Esophagus squamous epithelium (tissue), 5 donors: ENCODE measurements at regions not wholly inside any gene's neighbourhood (a gene's known extent, or its start where the extent isn't known, plus 50 kb on each side); places are given as distances from the start of the nearest gene placed in this dataset.

Source experiments
- DNase-seq: peaks from one replicate; lab custom pipeline; 2025; lab: John Stamatoyannopoulos, UW
- H3K27ac ChIP-seq, 4 donors: fragments of 200-600 bp; sonication (generic); one replicate each; pipeline ENCODE4 v1.5.1; 2016 to 2019; ENCODE audit warnings: mild to moderate bottlenecking in 1 of 4
- H3K27me3 ChIP-seq, 4 donors: fragments of 200-600 bp; sonication (generic); 1 replicate in 3 of 4; 2 replicates in 1 of 4; pipeline versions ENCODE4 v1.5.1 to v1.6.0; 2017 to 2021; ENCODE audit warnings: antibody characterized with exemption in 1 of 4
- H3K36me3 ChIP-seq, 3 donors: fragments of 200-600 bp; sonication (generic); one replicate each; pipeline ENCODE4 v1.5.1; 2016 to 2019
- H3K4me1 ChIP-seq, 3 donors: fragments of 200-600 bp; sonication (generic); one replicate each; pipeline ENCODE4 v1.5.1; 2017 to 2019
- H3K4me3 ChIP-seq, 4 donors: fragments of 200-600 bp; sonication (generic); 1 replicate in 3 of 4; 2 replicates in 1 of 4; pipeline ENCODE4 v1.5.1; 2016 to 2019; ENCODE audit warnings: mild to moderate bottlenecking in 2 of 4, moderate library complexity in 1 of 4
- H3K9me3 ChIP-seq, 3 donors: fragments of 200-600 bp; sonication (generic); one replicate each; pipeline ENCODE4 v1.5.1; 2016 to 2019
- POLR2A ChIP-seq, 4 donors: fragments of 450-650 bp; IDR thresholded peaks; one replicate each; pipeline ENCODE4 v1.6.1; 2017; ENCODE audit warnings: antibody characterized with exemption in 4 of 4, mild to moderate bottlenecking in 4 of 4, moderate library complexity in 3 of 4
- WGBS, 2 donors: methylation state at CpG; one replicate each; pipeline ENCODE4 v1.1.5; 2018; 5-methylcytosine and 5-hydroxymethylcytosine counted together
- intact Hi-C: fragments of 100-400 bp; cut with DNase I; formaldehyde crosslinking; loops from one replicate; pipeline ENCODE4 v1.15.0; 2022
- TF ChIP-seq, protein P1 (sequence below), 6 experiments: fragments of 450-650 bp in 4 of 6; fragments of 200-600 bp in 2 of 6; sonication (generic) in 2 of 6; IDR thresholded peaks; one replicate each; pipeline ENCODE4 v1.5.1; 2016 to 2019; ENCODE audit warnings: antibody characterized with exemption in 6 of 6, mild to moderate bottlenecking in 4 of 6, moderate library complexity in 4 of 6
- donor health status: DM: yes; HTN: yes; CAD: no.

DNA sequence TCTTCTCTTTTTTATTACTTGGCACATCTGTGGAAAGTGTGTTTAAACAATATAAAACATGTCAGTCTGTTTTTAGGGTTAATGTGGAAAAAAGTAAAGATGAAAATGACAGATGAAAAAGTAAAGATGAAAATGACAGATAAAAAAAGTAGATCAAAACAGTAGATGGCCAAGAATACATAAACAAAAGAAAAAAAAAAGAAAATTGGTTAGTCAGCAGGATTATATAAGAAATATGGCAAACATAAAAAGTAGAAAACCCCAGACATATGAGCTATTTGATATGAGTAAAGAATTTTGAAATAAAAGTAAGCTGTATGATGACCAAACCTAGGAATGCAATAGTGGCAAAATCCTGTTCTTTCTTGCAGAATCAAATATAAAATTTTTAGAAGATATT, 365.7 kb upstream of the AKR1E2 start:
- intact Hi-C loops: no loop called here
- H3K36me3 ChIP-seq: no peaks in the 10 kb centered on the region
- H3K4me3 ChIP-seq: no peak overlapping the region
- DNase-seq: no peak
- H3K9me3 ChIP-seq: no peaks in the 10 kb centered on the region
- H3K4me1 ChIP-seq: no peaks in the 10 kb centered on the region
- H3K27ac ChIP-seq: no peak overlapping the region
- TF ChIP-seq POLR2A (IDR thresholded peaks at IDR 0.05): no peak
- TF ChIP-seq, protein P1, sequence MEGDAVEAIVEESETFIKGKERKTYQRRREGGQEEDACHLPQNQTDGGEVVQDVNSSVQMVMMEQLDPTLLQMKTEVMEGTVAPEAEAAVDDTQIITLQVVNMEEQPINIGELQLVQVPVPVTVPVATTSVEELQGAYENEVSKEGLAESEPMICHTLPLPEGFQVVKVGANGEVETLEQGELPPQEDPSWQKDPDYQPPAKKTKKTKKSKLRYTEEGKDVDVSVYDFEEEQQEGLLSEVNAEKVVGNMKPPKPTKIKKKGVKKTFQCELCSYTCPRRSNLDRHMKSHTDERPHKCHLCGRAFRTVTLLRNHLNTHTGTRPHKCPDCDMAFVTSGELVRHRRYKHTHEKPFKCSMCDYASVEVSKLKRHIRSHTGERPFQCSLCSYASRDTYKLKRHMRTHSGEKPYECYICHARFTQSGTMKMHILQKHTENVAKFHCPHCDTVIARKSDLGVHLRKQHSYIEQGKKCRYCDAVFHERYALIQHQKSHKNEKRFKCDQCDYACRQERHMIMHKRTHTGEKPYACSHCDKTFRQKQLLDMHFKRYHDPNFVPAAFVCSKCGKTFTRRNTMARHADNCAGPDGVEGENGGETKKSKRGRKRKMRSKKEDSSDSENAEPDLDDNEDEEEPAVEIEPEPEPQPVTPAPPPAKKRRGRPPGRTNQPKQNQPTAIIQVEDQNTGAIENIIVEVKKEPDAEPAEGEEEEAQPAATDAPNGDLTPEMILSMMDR (IDR thresholded peaks at IDR 0.05): no peak
- H3K27me3 ChIP-seq: no peaks in the 10 kb centered on the region

DNA sequence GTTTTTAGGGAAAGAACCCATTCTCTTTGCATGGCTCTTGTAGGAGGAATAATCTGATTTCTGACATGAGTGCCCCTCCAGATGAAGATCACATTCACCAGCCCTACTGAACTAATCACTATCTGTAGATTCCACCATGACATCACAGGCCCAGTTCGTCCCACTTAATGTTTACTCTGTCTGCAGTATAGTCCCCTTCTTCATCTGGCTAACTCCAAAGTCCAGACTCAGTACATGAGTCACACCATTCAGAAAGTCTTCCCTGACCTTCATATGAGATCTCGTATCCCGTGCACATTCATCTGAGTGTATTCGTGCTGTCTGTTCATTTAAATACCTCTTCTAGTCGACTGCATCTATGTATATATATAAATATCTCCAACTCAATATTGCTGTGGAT, 366.5 kb upstream of the AKR1E2 start:
- TF ChIP-seq, protein P1 (IDR thresholded peaks at IDR 0.05): no peak
- TF ChIP-seq POLR2A (IDR thresholded peaks at IDR 0.05): no peak
- no peaks in the 10 kb centered on the region for H3K9me3 ChIP-seq
- no peak overlapping the region for H3K27ac ChIP-seq
- H3K27me3 ChIP-seq: no peaks in the 10 kb centered on the region
- H3K36me3 ChIP-seq: no peaks in the 10 kb centered on the region
- WGBS, 2 donors: 79 to 85% methylated on average over 5 of the region's 5 CpGs
- no peak for DNase-seq
- intact Hi-C loops: no loop called here
- H3K4me3 ChIP-seq: no peak overlapping the region
- H3K4me1 ChIP-seq: no peaks in the 10 kb centered on the region

DNA sequence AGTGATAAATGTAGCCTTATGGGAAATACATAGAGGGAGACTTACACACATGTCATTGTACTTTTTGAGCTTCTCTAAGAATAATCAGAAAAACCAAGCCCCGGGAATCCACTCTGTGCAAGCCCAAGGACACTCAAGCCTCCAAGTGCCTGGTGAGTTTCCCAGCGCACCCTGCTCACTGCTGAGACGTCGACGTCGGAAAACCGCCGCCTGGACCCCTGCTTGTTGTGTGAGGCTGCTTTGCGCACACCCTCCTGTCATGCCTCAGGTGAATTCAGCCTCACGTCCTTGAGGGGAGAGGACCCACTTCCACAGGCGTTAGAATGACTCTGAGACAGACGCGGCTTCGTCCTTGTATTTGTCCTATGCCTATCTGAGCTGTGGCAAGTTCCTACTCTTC, 368.4 kb upstream of the AKR1E2 start:
- no peak overlapping the region for H3K4me3 ChIP-seq
- DNase-seq: no peak
- intact Hi-C loops: no loop called here
- WGBS, 2 donors: 95% methylated on average over 13 to 14 of the region's 14 CpGs
- TF ChIP-seq POLR2A (IDR thresholded peaks at IDR 0.05): no peak
- TF ChIP-seq, protein P1 (IDR thresholded peaks at IDR 0.05): no peak
- no peaks in the 10 kb centered on the region for H3K36me3 ChIP-seq
- no peaks in the 10 kb centered on the region for H3K4me1 ChIP-seq
- H3K27ac ChIP-seq: no peak overlapping the region
- H3K27me3 ChIP-seq: no peaks in the 10 kb centered on the region
- no peaks in the 10 kb centered on the region for H3K9me3 ChIP-seq

DNA sequence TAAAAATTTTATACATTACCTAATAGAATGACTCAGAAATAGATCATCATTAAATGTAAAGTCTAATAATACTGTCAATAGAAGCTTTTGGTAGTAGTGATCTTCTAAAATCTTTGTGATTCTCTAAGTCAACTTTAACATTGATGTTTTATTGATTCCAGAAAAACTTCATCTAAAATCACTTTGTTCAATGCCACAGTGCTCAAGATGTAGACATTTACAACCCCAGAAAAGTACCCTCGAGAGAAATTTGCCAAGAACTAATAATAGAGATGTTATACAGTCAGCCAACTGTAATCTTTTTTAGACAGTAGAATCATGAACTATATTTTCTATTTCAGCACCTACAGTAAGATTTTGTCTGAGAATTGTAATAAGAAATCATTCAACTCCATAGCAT, 369.2 kb upstream of the AKR1E2 start:
- no peak overlapping the region for H3K27ac ChIP-seq
- no peak overlapping the region for H3K4me3 ChIP-seq
- no peaks in the 10 kb centered on the region for H3K36me3 ChIP-seq
- H3K27me3 ChIP-seq: no peaks in the 10 kb centered on the region
- intact Hi-C loops: no loop called here
- no peak for TF ChIP-seq POLR2A (IDR thresholded peaks at IDR 0.05)
- TF ChIP-seq, protein P1 (IDR thresholded peaks at IDR 0.05): no peak
- no peaks in the 10 kb centered on the region for H3K9me3 ChIP-seq
- DNase-seq: no peak
- no peaks in the 10 kb centered on the region for H3K4me1 ChIP-seq
- WGBS, 2 donors: 69 to 72% methylated on average over 1 of the region's 1 CpG

DNA sequence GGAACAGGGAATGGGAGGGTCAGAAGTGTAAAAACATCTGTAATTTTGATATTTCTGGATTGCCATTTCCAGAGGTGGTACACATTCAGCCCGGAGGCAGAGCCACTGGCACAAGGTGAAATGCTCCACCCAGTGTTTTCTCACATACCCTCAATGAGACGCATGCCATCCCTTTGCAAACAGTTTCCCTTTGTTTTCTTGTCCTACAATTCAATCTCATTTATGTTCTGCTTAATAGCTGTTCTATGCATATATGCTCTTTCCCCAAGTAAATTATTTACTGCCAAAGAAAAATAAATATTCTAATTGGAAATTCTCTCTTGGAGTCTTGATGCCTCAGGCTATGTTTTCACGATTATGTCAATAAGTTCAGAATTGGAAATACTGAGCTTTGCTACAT, 369.7 kb upstream of the AKR1E2 start:
- H3K27ac ChIP-seq: no peak overlapping the region
- no peaks in the 10 kb centered on the region for H3K4me1 ChIP-seq
- DNase-seq: no peak
- TF ChIP-seq POLR2A (IDR thresholded peaks at IDR 0.05): no peak
- TF ChIP-seq, protein P1 (IDR thresholded peaks at IDR 0.05): no peak
- H3K4me3 ChIP-seq: no peak overlapping the region
- no peaks in the 10 kb centered on the region for H3K27me3 ChIP-seq
- intact Hi-C loops: no loop called here
- H3K36me3 ChIP-seq: no peaks in the 10 kb centered on the region
- no peaks in the 10 kb centered on the region for H3K9me3 ChIP-seq
- WGBS, 2 donors: 48 to 59% methylated on average over 3 of the region's 3 CpGs
